ENCODE measurements at regions not wholly inside any gene's neighbourhood (a gene's known extent, or its start where the extent isn't known, plus 50 kb on each side); places are given as distances from the start of the nearest gene placed in this dataset.

DNA sequence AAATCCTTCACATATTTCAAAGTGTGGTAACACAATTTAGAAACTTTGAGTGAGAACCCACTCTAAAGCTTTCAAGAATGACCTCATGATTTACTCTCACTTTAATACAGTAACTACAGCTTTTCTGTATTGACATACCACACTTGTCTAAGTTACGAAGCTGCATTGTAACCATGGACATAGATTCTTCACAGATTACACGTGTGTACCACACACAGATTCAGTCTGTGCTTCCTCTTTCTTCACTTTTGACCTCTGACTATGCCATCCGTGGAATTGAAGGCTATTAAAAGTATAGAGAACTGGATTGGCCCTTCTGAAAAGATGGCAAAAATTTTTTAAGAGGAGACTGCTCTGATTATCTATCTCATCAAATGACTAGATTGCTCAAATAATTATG, 172.7 kb downstream of the TANC2 start:
- TF ChIP-seq POLR2AphosphoS5 (IDR thresholded peaks at IDR 0.05; ENCODE audit: borderline replicate concordance, low read depth, low read length) (no peak), EZH2 (IDR thresholded peaks at IDR 0.05) (no peak)
